OCI-LY3 (cell line): ENCODE measurements at regions not wholly inside any gene's neighbourhood (a gene's known extent, or its start where the extent isn't known, plus 50 kb on each side); places are given as distances from the start of the nearest gene placed in this dataset.
"Not testable (repeated sequence)": the region's sequence is repeated elsewhere in the genome, so short reads cannot be mapped to it uniquely, and the experiment has no call there.

Experiments used
- EZH2phosphoT487 ChIP-seq: fragments of 200-600 bp; shearing (Covaris generic); IDR thresholded peaks from 2 replicates; pipeline ENCODE4 v1.6.1; 2018; ENCODE audit warnings: antibody characterized with exemption, mixed run types, low read depth
- TF ChIP-seq, protein P1 (sequence below): fragments of 200-600, 300-600 bp; sonication (generic); IDR thresholded peaks from 2 replicates; pipeline ENCODE4 v1.5.1; 2014; ENCODE audit warnings: antibody characterized with exemption, low read length, low read depth

DNA sequence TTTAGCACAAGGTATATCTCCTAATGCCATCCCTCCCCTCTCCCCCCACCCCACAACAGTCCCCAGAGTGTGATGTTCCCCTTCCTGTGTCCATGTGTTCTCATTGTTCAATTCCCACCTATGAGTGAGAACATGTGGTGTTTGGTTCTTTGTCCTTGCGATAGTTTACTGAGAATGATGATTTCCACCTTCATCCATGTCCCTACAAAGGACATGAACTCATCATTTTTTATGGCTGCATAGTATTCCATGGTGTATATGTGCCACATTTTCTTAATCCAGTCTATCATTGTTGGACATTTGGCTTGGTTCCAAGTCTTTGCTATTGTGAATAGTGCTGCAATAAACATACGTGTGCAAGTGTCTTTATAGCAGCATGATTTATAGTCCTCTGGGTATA is 327.0 kb upstream of the FAM78B start:
- TF ChIP-seq EZH2phosphoT487 = not testable (repeated sequence)
- TF ChIP-seq, protein P1, sequence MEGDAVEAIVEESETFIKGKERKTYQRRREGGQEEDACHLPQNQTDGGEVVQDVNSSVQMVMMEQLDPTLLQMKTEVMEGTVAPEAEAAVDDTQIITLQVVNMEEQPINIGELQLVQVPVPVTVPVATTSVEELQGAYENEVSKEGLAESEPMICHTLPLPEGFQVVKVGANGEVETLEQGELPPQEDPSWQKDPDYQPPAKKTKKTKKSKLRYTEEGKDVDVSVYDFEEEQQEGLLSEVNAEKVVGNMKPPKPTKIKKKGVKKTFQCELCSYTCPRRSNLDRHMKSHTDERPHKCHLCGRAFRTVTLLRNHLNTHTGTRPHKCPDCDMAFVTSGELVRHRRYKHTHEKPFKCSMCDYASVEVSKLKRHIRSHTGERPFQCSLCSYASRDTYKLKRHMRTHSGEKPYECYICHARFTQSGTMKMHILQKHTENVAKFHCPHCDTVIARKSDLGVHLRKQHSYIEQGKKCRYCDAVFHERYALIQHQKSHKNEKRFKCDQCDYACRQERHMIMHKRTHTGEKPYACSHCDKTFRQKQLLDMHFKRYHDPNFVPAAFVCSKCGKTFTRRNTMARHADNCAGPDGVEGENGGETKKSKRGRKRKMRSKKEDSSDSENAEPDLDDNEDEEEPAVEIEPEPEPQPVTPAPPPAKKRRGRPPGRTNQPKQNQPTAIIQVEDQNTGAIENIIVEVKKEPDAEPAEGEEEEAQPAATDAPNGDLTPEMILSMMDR = not testable (repeated sequence)
